Liver (tissue), 8 donors: ENCODE measurements at regions not wholly inside any gene's neighbourhood (a gene's known extent, or its start where the extent isn't known, plus 50 kb on each side); places are given as distances from the start of the nearest gene placed in this dataset.

Experiments used
- DNase-seq: peaks from one replicate; pipeline ENCODE4 v3.0.0-alpha.2; 2017; ENCODE audit warnings: low spot score
- H3K27ac ChIP-seq, 2 donors: one replicate each; pipeline ENCODE4 v1.7.0; 2013; ENCODE audit warnings: inconsistent platforms in 2 of 2, low read length in 2 of 2, control low read depth in 1 of 2, low read depth in 1 of 2, mild to moderate bottlenecking in 1 of 2
- H3K27me3 ChIP-seq, 4 donors: one replicate each; pipeline versions ENCODE4 v1.6.1 to v1.7.0; 2013; ENCODE audit warnings: low read length in 3 of 4, inconsistent platforms in 1 of 4, mild to moderate bottlenecking in 1 of 4, moderate library complexity in 1 of 4; ENCODE audit not compliant: control insufficient read depth in 4 of 4, insufficient read depth in 4 of 4
- H3K36me3 ChIP-seq, 4 donors: one replicate each; pipeline versions ENCODE4 v1.6.1 to v1.7.0; 2013; ENCODE audit warnings: low read length in 3 of 4, mild to moderate bottlenecking in 3 of 4, low read depth in 1 of 4, moderate library complexity in 1 of 4; ENCODE audit not compliant: control insufficient read depth in 4 of 4, insufficient read depth in 3 of 4
- H3K4me1 ChIP-seq, 4 donors: one replicate each; pipeline versions ENCODE4 v1.6.1 to v1.7.0; 2013; ENCODE audit warnings: low read length in 3 of 4, mild to moderate bottlenecking in 3 of 4, moderate library complexity in 1 of 4; ENCODE audit not compliant: control insufficient read depth in 4 of 4, insufficient read depth in 4 of 4
- H3K4me3 ChIP-seq, 3 donors: one replicate each; pipeline versions ENCODE4 v1.6.1 to v1.7.0; 2013; ENCODE audit warnings: low read length in 3 of 3, control low read depth in 1 of 3, low read depth in 1 of 3, mild to moderate bottlenecking in 1 of 3
- H3K9ac ChIP-seq, 2 donors: one replicate each; pipeline ENCODE4 v1.7.0; 2013; ENCODE audit warnings: low read length in 2 of 2, mild to moderate bottlenecking in 2 of 2, moderate library complexity in 2 of 2, control low read depth in 1 of 2, low read depth in 1 of 2
- H3K9me3 ChIP-seq, 4 donors: one replicate each; pipeline versions ENCODE4 v1.6.1 to v1.7.0; 2013; ENCODE audit warnings: low read length in 3 of 4; ENCODE audit not compliant: control insufficient read depth in 4 of 4
- EGR1 ChIP-seq, 2 donors: IDR thresholded peaks; 2 replicates each; pipeline ENCODE4 v1.6.1; 2016 to 2018; ENCODE audit warnings: antibody characterized with exemption in 2 of 2, low read depth in 2 of 2
- FOXA2 ChIP-seq: IDR thresholded peaks from 2 replicates; pipeline ENCODE4 v1.6.1; 2016; ENCODE audit warnings: antibody characterized with exemption
- GABPA ChIP-seq, 2 donors: IDR thresholded peaks in 1 of 2; conservative IDR thresholded peaks in 1 of 2; 2 replicates each; pipeline ENCODE4 v1.6.1; 2016; ENCODE audit warnings: antibody characterized with exemption in 2 of 2, mild to moderate bottlenecking in 1 of 2, moderate library complexity in 1 of 2
- HNF4G ChIP-seq: IDR thresholded peaks from 2 replicates; pipeline ENCODE4 v1.6.1; 2016; ENCODE audit warnings: antibody characterized with exemption
- NR2F2 ChIP-seq: IDR thresholded peaks from 2 replicates; pipeline ENCODE4 v1.6.1; 2016; ENCODE audit warnings: antibody characterized with exemption
- RAD21 ChIP-seq, 2 donors: IDR thresholded peaks; 2 replicates each; pipeline ENCODE4 v1.6.1; 2016; ENCODE audit warnings: antibody characterized with exemption in 2 of 2, mild to moderate bottlenecking in 2 of 2
- RXRA ChIP-seq, 2 donors: IDR thresholded peaks; 2 replicates each; pipeline ENCODE4 v1.6.1; 2017 to 2018; ENCODE audit warnings: antibody characterized with exemption in 2 of 2, mild to moderate bottlenecking in 1 of 2
- SP1 ChIP-seq: IDR thresholded peaks from 2 replicates; pipeline ENCODE4 v1.6.1; 2018; ENCODE audit warnings: antibody characterized with exemption, mild to moderate bottlenecking
- WGBS: extraction: QIAGEN DNeasy Blood & Tissue Kit; methylation state at CpG from one replicate; pipeline ENCODE4 v1.1.7; 2013; 5-methylcytosine and 5-hydroxymethylcytosine counted together
- TF ChIP-seq, protein P1 (sequence below): IDR thresholded peaks from 2 replicates; pipeline ENCODE4 v1.6.1; 2016; ENCODE audit warnings: antibody characterized with exemption
- TF ChIP-seq, protein P2 (sequence below): IDR thresholded peaks from 2 replicates; pipeline ENCODE4 v1.6.1; 2016; ENCODE audit warnings: antibody characterized with exemption
- TF ChIP-seq, protein P3 (sequence below): IDR thresholded peaks from 2 replicates; pipeline ENCODE4 v1.6.1; 2016; ENCODE audit warnings: antibody characterized with exemption
- TF ChIP-seq, protein P4 (sequence below): IDR thresholded peaks from 2 replicates; pipeline ENCODE4 v1.6.1; 2016; ENCODE audit warnings: antibody characterized with exemption, mild to moderate bottlenecking
- TF ChIP-seq, protein P5 (sequence below): fragments of 150-350 bp; IDR thresholded peaks from 2 replicates; pipeline ENCODE4 v1.5.1; 2017; ENCODE audit warnings: improper control_type of control experiment, low read depth, low read length; ENCODE audit not compliant: missing input control
- donor health status: healthy.
- donor health status: healthy.
- donor health status: healthy.
- donor health status: healthy.
- donor health status: healthy.

DNA sequence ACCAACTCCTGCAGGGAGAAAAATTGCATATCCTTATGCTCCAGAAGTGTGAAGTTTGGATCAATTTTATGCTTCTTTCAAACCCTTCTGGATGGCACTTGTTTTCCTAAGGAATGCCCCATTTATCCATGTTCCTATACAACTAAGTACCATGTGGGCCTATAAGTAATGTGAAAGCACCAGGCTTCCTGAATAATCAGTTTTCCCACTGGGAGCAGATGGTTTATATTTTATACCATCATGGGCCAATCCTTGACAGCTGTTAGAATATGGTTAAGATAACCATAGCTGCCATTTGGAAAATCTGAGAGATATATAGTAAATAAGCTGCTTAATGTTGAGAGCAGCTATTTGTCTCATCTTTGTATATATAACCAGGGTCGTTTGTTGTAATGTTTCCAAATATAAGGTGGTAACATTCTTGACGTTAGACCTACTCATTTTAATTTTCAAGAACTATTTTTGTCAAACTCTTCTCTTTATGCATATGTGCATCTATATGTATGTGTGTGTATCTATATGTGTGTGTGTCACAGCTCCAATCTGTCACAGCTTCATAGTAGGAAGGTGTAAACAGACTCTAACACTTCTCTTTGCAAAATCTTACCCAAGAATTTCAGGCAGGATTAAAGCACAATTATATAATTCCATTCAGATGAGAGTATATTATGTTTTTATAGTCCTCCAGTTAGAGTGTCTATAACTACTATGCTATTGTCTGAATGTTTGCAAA, 458.7 kb upstream of the GCFC2 start:
- WGBS, result 51% methylated on average over 2 of the region's 2 CpGs
- no peak overlapping the region for H3K27ac ChIP-seq
- TF ChIP-seq, protein P1, sequence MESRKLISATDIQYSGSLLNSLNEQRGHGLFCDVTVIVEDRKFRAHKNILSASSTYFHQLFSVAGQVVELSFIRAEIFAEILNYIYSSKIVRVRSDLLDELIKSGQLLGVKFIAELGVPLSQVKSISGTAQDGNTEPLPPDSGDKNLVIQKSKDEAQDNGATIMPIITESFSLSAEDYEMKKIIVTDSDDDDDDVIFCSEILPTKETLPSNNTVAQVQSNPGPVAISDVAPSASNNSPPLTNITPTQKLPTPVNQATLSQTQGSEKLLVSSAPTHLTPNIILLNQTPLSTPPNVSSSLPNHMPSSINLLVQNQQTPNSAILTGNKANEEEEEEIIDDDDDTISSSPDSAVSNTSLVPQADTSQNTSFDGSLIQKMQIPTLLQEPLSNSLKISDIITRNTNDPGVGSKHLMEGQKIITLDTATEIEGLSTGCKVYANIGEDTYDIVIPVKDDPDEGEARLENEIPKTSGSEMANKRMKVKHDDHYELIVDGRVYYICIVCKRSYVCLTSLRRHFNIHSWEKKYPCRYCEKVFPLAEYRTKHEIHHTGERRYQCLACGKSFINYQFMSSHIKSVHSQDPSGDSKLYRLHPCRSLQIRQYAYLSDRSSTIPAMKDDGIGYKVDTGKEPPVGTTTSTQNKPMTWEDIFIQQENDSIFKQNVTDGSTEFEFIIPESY, result no peak
- TF ChIP-seq RXRA (IDR thresholded peaks at IDR 0.05) (no peak), FOXA2 (no peak), NR2F2 (no peak), HNF4G (no peak), GABPA (IDR thresholded peaks at IDR 0.05 in 1 of 2, conservative IDR thresholded peaks at IDR 0.05 in 1 of 2) (no peak), SP1 (no peak)
- TF ChIP-seq, protein P2, sequence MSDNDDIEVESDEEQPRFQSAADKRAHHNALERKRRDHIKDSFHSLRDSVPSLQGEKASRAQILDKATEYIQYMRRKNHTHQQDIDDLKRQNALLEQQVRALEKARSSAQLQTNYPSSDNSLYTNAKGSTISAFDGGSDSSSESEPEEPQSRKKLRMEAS, result no peak

DNA sequence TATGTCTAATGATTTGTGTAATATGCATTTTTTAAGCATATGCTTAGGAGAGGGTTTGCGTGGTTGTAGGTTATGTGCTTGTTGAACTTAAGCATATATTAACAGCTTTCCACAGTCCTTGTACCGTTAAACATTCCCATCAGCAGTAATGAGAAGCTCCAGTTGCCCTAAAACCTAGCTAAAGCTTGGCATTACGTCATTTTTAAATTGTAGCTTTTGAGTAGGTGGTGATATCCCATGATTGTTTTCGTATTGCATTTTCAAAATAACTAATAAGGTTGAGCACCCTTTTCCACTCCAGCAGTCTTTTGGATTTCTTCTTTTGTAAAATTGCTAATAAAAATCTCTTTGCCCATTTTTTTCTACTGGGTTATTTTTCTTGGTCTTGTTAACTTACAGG, 453.1 kb upstream of the GCFC2 start:
- no peaks in the 10 kb centered on the region for H3K36me3 ChIP-seq
- no peak for TF ChIP-seq FOXA2
- TF ChIP-seq EGR1 (IDR thresholded peaks at IDR 0.05; ENCODE audit: low read depth in 2 of 2), result no peak
- TF ChIP-seq RAD21 (IDR thresholded peaks at IDR 0.05), result no peak
- TF ChIP-seq, protein P3, sequence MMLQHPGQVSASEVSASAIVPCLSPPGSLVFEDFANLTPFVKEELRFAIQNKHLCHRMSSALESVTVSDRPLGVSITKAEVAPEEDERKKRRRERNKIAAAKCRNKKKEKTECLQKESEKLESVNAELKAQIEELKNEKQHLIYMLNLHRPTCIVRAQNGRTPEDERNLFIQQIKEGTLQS, result no peak
- TF ChIP-seq, protein P4, sequence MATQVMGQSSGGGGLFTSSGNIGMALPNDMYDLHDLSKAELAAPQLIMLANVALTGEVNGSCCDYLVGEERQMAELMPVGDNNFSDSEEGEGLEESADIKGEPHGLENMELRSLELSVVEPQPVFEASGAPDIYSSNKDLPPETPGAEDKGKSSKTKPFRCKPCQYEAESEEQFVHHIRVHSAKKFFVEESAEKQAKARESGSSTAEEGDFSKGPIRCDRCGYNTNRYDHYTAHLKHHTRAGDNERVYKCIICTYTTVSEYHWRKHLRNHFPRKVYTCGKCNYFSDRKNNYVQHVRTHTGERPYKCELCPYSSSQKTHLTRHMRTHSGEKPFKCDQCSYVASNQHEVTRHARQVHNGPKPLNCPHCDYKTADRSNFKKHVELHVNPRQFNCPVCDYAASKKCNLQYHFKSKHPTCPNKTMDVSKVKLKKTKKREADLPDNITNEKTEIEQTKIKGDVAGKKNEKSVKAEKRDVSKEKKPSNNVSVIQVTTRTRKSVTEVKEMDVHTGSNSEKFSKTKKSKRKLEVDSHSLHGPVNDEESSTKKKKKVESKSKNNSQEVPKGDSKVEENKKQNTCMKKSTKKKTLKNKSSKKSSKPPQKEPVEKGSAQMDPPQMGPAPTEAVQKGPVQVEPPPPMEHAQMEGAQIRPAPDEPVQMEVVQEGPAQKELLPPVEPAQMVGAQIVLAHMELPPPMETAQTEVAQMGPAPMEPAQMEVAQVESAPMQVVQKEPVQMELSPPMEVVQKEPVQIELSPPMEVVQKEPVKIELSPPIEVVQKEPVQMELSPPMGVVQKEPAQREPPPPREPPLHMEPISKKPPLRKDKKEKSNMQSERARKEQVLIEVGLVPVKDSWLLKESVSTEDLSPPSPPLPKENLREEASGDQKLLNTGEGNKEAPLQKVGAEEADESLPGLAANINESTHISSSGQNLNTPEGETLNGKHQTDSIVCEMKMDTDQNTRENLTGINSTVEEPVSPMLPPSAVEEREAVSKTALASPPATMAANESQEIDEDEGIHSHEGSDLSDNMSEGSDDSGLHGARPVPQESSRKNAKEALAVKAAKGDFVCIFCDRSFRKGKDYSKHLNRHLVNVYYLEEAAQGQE, result no peak
- TF ChIP-seq, protein P5, sequence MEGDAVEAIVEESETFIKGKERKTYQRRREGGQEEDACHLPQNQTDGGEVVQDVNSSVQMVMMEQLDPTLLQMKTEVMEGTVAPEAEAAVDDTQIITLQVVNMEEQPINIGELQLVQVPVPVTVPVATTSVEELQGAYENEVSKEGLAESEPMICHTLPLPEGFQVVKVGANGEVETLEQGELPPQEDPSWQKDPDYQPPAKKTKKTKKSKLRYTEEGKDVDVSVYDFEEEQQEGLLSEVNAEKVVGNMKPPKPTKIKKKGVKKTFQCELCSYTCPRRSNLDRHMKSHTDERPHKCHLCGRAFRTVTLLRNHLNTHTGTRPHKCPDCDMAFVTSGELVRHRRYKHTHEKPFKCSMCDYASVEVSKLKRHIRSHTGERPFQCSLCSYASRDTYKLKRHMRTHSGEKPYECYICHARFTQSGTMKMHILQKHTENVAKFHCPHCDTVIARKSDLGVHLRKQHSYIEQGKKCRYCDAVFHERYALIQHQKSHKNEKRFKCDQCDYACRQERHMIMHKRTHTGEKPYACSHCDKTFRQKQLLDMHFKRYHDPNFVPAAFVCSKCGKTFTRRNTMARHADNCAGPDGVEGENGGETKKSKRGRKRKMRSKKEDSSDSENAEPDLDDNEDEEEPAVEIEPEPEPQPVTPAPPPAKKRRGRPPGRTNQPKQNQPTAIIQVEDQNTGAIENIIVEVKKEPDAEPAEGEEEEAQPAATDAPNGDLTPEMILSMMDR, result no peak
- H3K27ac ChIP-seq, result no peak overlapping the region
- no peaks in the 10 kb centered on the region for H3K4me1 ChIP-seq
- no peak for DNase-seq
- no peak overlapping the region for H3K9ac ChIP-seq
- no peak overlapping the region for H3K4me3 ChIP-seq
- H3K9me3 ChIP-seq, result no peaks in the 10 kb centered on the region
- 82% methylated on average over 4 of the region's 4 CpGs for WGBS
- no peaks in the 10 kb centered on the region for H3K27me3 ChIP-seq

More for the DNA sequence above, 458.7 kb upstream of the GCFC2 start:
- H3K36me3 ChIP-seq, result no peaks in the 10 kb centered on the region
- H3K4me3 ChIP-seq, result no peak overlapping the region
- no peak for DNase-seq
- no peaks in the 10 kb centered on the region for H3K4me1 ChIP-seq
- H3K9me3 ChIP-seq, result no peaks in the 10 kb centered on the region
- no peak overlapping the region for H3K9ac ChIP-seq
- no peaks in the 10 kb centered on the region for H3K27me3 ChIP-seq
